ENCODE measurements at regions not wholly inside any gene's neighbourhood (a gene's known extent, or its start where the extent isn't known, plus 50 kb on each side); places are given as distances from the start of the nearest gene placed in this dataset.
"Not testable (repeated sequence)": the region's sequence is repeated elsewhere in the genome, so short reads cannot be mapped to it uniquely, and the experiment has no call there.

DNA sequence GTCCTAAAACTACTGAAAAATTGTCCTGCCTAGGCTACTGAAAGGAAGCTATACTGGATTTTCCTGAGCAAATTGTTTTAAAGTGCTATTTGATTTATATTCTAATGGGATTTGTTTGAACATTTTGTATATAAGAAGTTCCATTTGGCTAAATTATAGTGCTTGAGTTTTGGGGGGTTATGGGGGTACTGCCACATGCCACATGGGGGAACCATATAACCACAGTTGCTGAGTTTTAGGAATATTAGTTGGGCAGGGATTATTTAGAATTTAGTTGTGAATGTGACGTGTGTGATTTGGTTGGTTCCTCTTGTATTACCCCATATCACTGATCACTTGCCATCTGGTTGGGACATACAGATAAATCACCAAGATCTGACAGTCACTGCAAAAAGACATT, 224.5 kb upstream of the TAPT1 start:
- no peak for DNase-seq

DNA sequence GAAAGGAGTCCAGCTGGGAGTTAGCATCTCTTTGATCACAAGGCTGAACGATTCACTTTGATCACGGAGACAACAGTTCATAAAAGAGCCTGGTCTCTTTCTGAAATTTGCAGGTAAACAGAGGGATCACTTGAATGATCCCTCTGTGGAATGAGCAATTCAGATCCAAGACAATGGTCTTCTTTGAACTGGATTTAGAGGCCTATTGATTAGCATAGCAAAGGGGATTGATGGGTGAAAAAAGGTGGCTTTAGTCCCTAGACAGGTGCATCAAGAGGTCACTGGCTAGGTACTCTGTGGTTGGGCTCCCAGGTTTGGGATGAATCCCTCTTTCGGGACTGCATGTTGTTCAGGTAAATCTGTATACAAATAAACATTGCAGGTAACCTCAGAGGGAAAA, 223.8 kb upstream of the TAPT1 start:
- no peak for DNase-seq

DNA sequence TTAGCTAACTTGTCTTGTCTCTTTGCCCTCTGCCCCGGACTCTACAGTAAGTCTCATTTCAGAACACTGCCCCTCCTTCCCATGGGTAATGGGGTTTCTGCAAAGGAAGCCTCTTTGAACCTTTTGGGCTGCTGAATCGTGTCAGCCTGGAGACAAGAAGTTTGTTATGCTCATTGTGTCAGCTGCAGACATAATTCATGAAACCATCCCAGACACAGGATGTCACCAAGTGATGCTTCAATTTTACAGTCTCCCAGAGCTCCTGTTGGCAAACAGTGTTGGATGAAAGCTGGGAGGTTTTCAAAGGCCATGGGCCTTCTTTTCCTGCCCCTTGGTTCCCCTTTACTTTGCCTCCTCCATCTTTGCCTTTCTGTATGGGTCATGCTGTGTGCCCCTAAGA, 223.1 kb upstream of the TAPT1 start:
- DNase-seq: no peak

DNA sequence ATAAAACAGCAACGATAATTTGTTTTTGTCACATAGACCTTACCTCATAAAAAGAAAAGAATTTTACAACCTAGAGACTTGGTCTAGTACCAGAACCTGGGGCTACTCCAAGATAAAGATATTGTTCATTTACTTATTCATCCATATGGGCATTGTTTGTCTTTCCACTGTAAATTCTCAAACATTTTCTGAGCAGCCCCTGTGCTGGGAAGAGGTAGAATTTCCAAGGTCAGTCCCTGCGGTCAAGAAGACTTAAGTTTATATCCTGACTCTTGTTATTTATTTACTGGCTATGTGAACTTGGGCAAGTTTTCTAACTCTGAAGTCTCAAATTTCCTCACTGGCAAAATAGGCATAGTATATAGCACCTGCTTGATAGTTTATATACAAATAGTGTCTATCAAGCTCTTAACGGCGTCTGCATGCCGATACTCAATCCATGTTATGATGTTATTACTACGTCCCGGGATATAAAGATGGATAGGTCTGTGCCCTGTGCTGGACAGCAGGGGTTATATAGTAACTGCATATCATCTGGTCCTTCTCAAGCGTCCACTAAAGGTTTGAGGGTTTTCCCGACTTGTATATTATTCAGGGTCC, 222.1 kb upstream of the TAPT1 start:
- no peak for DNase-seq

DNA sequence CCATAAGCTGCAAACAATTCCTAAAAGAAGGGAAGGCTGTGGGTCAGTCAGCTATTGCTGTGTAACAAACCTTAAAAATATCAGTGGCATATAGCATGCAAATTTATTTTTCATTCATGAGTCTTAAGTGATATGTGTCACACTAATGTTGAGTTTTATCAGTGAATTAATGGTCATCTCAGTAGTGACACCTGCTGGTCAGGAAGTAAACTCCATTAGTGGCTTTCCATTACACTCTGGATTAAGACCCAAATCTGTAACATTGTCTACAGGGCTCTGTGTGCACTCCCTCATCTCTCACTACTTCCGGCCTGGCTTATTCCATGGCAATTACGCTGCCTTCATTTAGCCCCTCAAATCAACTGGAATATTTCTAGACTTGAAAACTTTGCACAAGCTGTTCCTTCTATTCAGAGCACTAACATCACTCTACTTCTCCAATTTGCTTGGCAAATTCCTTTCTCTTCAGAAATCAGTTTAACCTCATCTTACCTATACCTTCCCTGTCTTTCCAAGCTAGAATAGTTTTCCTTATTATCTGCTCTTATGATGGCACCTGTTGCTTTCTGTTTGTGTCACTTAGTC, 217.3 kb upstream of the TAPT1 start:
- no peak for DNase-seq

DNA sequence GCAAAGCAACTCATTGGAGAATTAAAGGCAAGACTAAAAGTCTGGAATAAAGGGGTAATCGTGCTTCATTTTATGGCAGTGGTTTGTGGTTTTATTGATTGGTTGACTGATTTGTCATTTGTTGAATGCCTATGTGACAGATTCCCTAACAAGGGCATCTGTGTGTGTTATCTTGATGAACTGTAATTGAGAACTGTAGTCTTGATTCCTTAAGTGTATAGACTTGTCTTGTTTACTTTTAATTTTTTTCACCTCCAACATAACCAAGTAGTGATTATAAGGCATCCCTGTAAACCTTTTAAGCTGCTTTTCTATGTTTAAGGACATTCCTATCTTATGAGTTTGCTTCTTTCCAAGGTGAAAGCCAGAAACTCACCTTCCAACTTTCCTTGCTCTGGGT, 216.0 kb upstream of the TAPT1 start:
- no peak for DNase-seq

DNA sequence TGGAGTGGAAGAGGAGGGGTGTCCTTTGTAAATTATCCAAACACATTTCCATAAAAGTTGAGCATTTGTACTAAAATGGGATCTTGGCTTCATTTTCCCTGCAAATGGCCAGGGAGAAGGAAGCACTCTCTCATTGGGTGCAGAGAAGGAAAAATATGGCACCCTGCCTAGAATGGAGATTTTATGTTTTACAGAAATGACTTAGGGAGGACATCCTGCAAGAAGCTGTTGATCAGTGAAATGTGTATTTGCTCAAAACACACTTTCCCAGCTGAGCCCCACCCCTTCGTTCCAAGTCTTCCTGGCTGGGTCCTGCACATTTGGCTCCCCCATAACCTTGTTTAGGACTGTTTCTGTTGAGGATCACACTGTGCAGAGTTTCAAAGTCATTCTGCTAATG, 213.5 kb upstream of the TAPT1 start:
- DNase-seq: no peak

DNA sequence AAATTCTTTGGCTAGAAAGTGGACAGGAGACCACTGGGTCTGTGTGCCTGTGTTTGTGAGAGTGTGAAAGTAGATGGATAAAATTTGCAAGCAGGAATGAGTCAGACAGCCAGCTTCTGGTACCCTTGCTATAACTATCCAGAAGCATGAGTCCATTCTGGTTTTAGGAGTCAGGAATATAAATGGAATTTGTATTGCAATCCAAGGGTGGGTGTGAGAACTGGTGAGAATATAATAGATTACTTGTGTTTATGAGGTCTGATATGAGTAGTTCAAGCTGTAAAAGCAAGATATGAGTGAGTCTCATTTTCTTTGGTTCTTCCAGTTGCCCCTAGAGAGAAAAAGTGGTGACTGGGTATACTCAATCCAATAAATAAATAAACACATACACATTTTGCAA, 212.7 kb upstream of the TAPT1 start:
- no peak for DNase-seq

DNA sequence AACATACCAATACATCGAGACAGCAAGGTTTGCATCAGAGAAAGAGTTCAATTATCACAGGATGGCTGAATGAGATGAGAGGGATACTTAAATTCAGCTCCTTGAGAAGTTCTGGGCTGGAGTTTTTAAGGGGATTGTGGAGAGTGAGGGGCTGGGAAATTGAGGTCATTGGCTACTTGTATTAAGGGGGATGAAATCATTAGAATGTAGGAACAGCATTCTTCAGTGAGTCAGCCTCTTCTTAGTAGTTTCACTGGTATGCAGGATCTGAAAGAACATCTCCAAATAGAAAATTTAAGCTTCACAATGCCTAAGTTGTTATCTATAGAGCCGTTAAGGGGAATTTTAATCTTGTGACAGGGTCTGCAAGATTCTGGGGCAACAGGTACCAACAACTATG, 211.6 kb upstream of the TAPT1 start:
- no peak for DNase-seq

DNA sequence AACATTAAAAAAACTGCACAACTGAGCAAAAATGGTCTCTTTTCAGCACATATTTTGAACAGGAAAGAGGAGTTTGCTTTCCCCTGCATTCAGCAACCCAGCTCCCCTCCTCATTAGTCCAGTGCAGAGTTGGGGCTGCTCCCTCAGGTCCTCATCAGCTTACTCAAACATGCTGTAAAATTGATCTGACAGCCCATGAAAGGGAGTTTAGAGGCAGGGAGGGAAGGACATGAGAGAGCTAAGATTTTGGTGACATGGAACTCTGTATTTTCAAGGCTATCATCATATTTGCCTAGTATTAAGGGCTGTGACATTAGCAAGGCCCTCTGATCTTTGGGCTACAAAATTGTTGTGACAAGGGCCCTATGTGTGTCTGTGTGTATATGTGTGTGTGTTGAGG, 205.6 kb upstream of the TAPT1 start:
- no peak for DNase-seq

DNA sequence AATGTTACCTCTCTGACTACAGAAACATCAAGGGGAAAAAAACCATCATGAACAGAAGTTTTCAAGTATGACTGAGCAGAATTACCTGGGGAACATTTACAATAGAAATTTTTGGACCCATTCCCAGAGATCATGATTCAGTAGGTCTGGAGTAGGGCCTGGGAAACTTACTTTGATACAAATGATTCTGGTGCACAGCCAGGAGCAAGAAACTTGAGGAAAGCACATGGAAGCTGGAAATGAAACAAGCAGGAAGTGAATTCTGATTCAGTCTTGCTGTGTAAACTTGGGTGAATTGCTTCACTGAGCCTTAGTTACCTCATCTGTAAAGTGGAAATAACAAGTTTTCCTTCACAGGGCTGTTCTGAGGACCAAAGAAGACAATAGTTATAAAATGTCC, 192.5 kb upstream of the TAPT1 start:
- DNase-seq: no peak

DNA sequence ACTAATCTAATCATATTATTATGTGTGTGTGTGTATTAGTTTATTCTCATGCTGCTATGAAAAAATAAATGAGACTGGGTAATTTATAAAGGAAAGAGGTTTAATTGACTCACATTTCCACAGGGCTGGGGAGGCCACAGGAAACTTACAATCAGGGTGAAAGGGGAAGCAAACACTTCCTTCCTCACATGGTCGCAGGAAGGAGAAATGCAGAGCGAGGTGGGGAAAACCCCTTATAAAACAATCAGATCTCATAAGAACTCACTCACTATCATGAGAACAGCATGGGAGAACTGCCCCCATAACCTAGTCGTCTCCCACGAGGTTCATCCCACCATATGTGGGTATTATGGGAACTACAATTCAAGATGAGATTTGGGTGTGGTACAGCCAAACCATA, 190.9 kb upstream of the TAPT1 start:
- DNase-seq: no peak

DNA sequence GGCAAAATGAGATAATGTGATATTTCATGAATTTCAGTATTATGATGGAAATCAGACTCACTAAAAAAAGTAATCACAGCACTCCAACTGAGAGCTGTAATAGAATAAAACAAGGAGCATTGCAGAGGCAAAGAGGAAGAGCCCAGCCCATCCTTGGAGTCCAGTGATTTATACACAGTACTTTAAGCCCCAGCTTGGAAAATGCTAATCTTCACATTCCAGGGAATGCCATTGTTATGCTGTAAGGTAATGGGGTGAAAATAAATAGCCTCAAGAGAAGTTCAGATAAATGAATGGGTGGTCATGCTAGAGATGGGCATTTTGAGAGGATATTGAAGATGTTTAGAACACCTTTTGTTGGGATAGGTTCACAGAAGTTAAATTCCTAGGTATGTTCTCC, 190.3 kb upstream of the TAPT1 start:
- DNase-seq: no peak

DNA sequence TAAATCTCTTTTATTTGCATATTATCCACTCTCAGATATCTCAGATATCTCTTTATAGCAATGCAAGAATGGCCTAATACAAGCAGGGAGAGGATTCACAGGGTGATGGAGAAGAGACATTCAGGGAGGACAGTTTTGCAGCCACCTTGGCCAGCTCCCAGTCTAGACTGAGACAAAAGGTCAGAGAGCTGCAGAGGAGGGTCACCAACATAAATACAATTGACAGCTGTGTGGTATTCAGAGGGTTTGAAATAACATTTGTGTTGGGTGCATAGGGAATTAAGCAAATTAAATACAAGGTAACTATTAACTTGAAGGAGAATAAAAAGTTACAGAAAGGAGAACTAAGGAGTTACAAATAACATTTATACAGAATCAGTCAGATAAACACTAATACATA, 189.5 kb upstream of the TAPT1 start:
- no peak for DNase-seq

DNA sequence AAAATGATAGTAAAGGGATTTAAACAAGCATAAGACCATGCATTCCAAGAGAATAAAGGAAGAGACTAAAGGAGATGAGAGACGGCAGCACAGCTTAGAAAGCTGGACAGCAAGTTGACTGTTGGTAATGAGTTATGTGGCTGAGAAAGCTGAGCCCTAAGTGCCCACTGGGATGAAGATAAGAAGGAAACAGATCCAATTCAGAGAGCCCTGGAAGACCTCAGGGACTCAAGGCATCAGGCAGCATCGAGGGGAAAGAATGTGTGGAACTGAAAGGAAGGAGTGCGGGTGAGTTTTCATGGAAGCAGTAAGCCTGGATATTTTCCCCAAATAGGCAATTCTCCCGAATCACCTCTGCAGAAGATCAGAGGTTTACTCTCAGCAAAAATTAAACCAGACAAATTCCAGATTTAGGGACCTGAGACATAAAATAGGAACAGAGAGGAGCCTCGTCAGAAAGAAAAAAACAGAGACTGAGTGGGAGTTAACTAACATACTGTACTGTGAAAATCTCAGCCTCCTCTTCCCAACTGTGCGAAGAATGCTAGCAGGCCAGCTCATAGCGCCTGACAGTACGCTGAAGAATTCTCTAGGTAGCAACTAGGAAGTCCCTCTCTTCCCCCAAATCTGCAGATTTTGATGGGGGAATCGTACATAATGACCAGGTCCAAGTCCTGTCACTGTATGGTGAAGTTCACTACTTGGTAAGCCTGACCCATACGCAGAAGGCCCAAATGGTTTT, 187.7 kb upstream of the TAPT1 start:
- no peak for DNase-seq

DNA sequence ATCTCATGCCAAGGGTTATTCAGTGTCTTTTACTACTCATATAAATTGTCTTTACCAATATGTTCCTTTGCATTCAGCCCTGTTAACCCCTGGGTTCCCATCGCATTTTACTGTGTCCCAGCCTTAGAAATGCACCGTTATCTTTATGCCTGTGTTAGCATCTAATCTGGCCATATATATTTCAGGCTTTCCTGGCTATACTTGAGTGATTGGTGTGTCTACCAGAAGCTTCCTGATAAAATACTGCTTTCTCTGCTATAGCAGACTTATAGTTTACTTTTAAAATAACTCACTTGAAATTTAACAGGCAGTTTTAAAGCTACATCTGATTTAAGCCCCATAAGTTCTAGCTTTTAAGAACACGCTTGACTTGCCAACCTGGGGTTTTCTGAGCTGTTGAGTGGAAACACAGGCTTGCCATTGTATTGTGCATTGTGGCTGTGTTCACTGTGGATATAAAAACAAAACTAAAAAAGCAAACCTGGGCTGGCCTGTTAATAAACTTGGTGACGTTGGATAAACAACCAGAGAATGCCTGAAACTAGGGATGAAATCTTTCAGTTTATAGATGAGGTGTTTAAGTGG, 185.3 kb upstream of the TAPT1 start:
- no peak for DNase-seq

DNA sequence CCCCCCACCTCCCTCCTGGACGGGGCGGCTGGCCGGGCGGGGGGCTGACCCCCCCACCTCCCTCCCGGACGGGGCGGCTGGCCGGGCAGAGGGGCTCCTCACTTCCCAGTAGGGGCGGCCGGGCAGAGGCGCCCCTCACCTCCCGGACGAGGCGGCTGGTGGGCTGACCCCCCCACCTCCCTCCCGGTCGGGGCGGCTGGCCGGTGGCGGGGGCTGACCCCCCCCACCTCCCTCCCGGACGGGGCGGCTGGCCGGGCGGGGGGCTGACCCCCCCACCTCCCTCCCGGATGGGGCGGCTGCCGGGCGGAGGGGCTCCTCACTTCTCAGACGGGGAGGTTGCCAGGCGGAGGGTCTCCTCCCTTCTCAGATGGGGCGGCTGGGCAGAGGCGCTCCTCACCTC, 166.9 kb upstream of the TAPT1 start:
- not testable (repeated sequence) for DNase-seq

DNA sequence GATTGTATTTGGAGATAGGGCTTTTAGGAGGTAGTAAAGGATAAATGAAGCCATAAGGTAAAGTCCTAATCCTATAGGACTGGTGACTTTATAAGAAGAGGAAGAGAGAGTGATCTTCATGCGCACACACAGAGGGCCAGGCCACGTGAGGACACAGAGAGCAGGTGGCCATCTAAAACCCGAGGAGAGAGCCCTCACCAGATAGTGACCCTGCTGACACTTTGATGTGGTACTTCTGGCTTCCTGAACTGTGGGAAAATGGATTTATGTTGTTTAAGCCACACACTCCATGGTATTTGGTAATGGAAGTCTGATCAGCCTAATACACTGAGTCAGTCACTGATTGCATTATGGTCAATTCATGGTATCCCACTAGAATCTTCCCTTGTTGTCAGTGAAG, 164.9 kb upstream of the TAPT1 start:
- DNase-seq: no peak

DNA sequence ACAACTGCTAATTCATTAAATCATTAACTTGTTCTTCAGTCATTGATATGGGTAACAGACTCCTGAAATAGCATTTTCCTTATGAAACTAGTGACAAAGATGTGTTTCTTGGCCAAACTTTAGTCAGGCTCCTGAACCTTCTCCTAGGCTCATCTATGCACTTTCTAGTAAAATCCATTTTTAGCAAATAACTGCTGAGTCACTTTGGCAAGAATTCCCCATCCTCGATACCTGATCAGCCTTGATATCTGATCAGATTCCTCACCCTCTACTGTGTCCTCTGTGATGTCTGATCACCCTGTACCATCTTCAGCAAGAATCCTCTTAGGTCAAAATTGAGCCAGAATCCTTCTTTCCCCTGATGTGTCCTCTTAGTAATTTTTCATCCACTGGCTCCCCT, 161.2 kb upstream of the TAPT1 start:
- no peak for DNase-seq

DNA sequence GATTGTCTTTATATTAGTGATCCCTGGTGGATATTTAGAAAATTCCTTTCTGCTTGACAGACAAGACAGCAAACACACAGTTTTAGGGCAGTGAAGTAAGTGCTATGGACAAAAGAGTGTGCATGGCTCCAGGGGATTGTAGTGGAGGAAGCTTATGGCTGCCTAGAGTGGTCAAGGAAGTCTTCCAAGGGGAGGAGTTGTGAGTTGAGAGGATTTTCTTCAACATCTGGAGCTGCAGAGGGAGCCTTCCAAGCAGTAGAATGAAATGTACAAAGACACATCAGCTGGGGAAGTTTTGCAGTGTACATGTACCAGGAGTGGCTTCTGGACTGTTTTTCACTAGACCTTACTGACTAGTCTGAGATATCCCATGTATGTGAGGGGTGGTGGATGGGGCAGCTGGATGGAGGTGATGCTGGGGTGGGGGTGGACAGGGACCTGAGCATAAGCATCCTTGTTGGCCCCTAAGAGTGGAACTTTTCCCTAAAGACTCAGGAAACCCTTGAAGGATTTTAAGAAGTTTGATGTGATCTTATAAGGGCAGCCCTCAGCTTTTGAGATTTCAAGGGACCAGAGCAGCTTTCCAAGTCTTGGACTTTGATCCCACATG, 160.5 kb upstream of the TAPT1 start:
- DNase-seq: no peak

DNA sequence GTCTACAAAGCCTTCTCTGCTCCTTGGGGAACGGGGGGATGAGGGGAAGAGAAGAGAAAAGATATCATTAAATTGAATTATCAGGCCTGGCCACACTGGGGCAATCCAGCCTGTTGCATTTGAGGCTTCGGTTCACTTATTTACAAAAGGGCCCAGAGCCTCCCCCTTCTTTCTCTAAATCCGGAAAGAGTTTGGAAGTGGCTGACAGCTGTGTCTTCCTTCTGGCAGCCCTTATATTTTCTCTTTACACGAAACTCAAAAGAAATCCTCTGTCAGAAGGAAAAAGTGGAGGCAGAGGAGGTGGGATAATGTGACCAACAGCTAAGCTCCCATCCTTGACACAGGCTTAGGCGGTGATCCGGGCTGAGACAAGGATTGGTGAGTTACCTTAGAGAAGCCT, 158.3 kb upstream of the TAPT1 start:
- DNase-seq: no peak

DNA sequence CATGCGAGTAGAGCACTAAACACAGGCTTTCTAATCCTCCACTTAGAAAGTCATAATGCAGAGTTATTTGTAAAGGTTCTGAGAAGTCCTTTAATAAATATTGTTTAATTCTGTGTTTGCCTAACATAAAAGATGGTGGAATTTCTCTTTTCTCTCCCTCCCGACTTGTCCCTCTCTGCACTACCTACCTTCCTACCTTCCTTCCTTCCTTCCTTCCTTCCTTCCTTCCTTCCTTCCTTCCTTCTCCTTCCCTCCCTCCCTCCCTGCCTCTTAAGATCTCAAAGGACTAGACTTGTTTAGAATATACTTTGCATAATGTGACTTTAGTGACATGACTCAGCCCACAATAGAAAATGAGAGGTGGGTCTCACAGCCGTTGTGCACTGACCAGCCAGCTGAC, 156.3 kb upstream of the TAPT1 start:
- no peak for DNase-seq

DNA sequence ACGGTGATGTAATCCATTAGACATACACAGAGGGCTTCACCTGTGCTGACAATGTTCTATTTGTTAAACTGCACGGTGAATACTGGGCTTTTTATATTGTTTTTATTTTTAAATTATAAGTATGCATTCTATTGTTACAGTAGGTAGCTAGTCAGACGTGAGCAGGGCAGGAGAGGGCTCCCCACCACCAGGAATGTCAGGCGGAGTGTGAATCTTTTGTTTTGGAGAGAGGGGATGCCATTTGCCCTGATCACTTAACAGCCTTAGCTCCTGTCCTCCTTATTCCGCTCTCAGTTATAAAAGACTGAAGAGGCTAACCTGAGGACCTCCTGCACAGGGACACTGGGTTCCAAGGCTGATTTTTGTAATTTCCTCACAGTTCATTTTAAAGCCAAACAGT, 151.6 kb upstream of the TAPT1 start:
- DNase-seq: no peak

DNA sequence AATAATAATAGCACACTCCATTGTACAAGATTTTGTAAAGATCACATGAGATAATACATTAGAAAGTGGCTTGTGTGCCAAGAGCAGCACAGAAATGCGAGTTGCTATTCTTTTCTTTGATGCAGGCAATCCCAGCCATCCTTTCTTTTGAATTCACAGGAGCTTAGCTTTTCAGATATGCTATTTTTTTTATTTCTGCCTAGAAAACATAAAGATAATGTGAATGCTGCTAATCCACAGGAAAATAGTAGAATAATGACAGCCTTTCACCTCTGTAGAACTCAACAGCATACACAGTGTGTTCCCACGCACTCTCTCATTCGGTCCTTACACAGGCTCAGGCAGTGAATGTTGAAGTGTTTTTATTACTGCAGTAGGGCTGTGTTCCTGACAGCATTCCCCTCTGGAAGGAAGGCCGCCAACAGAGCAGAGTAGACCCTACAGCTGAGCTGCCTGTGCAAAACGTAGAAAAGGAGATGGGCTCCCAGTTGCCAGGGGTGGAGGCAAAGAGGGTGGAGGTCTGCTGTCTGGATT, 138.8 kb upstream of the TAPT1 start:
- peak; percentile 55 for DNase-seq
